BE2C (cell line): ENCODE measurements at regions not wholly inside any gene's neighbourhood (a gene's known extent, or its start where the extent isn't known, plus 50 kb on each side); places are given as distances from the start of the nearest gene placed in this dataset.

Experiments
- DNase-seq: peaks from one replicate; pipeline ENCODE4 v3.0.0-alpha.2; 2020
- H3K27me3 ChIP-seq: fragments of 250-450 bp; sonication (Bioruptor Pico); 2 replicates; pipeline ENCODE4 v1.5.1; 2020; ENCODE audit warnings: mild to moderate bottlenecking
- H3K36me3 ChIP-seq: fragments of 250-450 bp; sonication (Bioruptor Pico); 2 replicates; pipeline ENCODE4 v1.5.1; 2020; ENCODE audit warnings: mild to moderate bottlenecking
- H3K4me1 ChIP-seq: fragments of 250-450 bp; sonication (Bioruptor Pico); 2 replicates; pipeline ENCODE4 v1.5.1; 2020
- H3K4me3 ChIP-seq: 2 replicates; pipeline ENCODE4 v1.5.1; 2011; ENCODE audit warnings: low read depth, low read length
- H3K9me3 ChIP-seq: fragments of 250-450 bp; sonication (Bioruptor Pico); 2 replicates; pipeline ENCODE4 v1.5.1; 2020
- TF ChIP-seq, protein P1 (sequence below): IDR thresholded peaks from 2 replicates; pipeline ENCODE4 v1.5.1; 2012; ENCODE audit warnings: mild to moderate bottlenecking, low read depth, low read length

DNA sequence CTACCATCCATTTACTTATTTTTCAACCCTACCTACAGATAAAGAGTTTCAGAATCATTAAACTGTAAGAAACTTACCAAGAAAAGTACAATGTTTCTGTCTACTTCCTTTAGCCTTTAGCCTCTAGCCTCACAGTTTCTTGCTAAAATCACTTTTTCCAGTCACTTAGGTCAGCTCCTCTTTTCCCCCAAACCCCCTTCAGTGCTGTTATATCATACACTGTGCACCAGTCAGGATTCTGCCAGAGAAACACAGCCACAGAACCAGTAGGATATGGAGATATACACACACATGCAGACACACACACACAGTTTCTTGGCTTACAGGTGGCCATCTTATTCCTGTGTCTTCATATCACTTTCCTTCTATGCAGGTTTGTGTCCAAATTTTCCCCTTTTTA, 139.9 kb upstream of the LIPC start:
- Histone ChIP-seq H3K4me3 (no peak overlapping the region), H3K4me1 (no peaks in the 10 kb centered on the region), H3K36me3 (no peaks in the 10 kb centered on the region), H3K27me3 (no peaks in the 10 kb centered on the region), H3K9me3 (no peaks in the 10 kb centered on the region)
- DNase-seq, result no peak
- TF ChIP-seq, protein P1, sequence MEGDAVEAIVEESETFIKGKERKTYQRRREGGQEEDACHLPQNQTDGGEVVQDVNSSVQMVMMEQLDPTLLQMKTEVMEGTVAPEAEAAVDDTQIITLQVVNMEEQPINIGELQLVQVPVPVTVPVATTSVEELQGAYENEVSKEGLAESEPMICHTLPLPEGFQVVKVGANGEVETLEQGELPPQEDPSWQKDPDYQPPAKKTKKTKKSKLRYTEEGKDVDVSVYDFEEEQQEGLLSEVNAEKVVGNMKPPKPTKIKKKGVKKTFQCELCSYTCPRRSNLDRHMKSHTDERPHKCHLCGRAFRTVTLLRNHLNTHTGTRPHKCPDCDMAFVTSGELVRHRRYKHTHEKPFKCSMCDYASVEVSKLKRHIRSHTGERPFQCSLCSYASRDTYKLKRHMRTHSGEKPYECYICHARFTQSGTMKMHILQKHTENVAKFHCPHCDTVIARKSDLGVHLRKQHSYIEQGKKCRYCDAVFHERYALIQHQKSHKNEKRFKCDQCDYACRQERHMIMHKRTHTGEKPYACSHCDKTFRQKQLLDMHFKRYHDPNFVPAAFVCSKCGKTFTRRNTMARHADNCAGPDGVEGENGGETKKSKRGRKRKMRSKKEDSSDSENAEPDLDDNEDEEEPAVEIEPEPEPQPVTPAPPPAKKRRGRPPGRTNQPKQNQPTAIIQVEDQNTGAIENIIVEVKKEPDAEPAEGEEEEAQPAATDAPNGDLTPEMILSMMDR, result no peak

DNA sequence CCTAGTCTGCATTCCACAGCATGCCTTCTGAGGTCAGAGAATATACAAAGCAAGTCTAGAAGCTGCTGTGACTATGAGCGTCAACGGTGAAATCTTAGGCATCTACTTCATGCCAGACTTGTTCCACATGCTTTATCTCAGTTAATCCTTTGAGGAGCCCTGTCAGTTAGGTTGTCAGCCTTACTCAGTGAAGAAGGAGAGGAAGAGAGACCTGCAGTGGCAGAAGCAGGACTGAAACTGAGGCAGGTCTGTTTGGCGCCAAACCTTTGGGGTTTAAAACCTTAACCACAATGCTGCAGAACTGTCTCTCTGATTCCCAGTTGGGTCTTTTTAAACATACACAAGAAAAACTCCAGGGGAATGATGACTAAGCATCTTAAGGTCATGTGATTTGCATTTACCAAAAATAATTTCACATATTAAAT, 139.0 kb upstream of the LIPC start:
- TF ChIP-seq, protein P1, result no peak

DNA sequence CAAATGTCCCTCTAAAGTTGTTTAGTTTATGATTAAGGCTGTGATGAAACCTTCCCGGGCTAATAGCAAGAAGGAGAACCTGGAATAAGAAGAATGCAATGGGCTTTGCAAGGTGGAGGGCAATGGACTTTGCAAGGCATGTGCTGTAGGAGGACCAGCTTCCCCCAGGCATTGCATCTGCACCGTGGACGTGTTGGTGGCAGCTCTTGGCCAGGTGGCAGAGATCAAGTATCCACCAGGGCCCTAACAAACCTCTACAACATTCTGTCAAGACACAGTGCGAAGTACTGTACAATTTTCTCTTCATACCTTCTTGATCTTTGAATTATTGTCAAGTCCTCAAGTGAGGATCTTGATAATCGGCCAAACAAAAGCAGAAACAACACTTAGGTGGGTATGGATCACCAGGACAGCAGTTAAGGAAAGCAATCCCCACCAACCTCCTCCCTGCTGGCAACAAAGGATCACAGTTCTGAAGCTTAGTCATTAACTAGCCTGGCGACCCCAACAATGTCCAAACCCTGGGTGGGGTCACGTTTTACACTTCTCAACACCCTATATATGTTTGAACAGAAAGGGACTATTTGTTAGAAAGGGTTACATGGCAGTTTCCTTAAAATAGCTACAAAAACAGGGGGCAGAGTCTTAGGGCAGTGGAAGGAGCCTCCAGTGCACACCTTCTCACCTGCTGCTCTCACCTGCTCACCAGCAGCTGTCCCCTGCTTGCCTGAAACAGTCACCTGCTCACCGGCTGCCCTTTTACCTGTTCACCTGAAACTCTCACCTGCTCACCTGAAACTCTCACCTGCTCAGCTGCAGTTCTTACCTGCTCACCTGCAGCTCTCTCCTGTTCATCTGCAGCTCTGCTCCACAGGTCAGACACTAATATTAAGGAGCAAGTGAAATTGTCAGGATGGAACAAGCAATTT, 137.9 kb upstream of the LIPC start:
- no peaks in the 10 kb centered on the region for H3K36me3 ChIP-seq
- DNase-seq, result no peak
- H3K4me3 ChIP-seq, result no peak overlapping the region
- no peaks in the 10 kb centered on the region for H3K9me3 ChIP-seq
- H3K27me3 ChIP-seq, result no peaks in the 10 kb centered on the region
- TF ChIP-seq, protein P1, result no peak
- no peaks in the 10 kb centered on the region for H3K4me1 ChIP-seq

More for the DNA sequence above, 139.0 kb upstream of the LIPC start:
- Histone ChIP-seq H3K9me3 (no peaks in the 10 kb centered on the region), H3K4me1 (no peaks in the 10 kb centered on the region), H3K27me3 (no peaks in the 10 kb centered on the region), H3K36me3 (no peaks in the 10 kb centered on the region), H3K4me3 (no peak overlapping the region)
- no peak for DNase-seq

DNA sequence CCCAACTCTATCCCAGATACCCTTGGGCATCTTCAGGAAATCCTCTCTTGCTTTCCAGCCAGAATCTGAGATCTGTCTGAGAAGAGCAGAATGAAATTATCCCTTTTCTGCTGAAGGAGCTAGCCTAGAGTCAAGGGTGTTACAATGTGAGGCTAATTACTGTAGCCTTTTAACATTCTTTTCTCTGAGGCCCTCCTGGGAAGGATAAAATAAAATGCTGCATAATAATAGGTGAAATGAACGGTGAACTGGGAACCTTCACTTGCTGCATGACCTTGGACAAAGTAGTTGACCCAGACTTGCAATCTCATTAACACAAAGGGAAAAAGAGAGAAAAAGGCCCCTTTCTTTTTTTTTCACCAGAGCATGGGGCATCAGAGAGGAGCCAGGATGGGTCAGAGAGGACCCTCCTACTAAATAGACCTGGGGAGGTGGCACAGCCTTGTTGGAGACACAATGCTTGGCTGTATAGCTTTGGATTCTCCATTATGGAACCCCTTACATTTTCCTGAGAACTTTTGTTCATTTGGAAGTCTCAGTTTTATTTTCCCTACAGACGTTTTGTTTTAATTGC, 137.0 kb upstream of the LIPC start:
- no peak for DNase-seq
- Histone ChIP-seq H3K27me3 (no peaks in the 10 kb centered on the region), H3K4me3 (no peak overlapping the region), H3K9me3 (no peaks in the 10 kb centered on the region), H3K4me1 (no peaks in the 10 kb centered on the region), H3K36me3 (no peaks in the 10 kb centered on the region)
- TF ChIP-seq, protein P1, result no peak

DNA sequence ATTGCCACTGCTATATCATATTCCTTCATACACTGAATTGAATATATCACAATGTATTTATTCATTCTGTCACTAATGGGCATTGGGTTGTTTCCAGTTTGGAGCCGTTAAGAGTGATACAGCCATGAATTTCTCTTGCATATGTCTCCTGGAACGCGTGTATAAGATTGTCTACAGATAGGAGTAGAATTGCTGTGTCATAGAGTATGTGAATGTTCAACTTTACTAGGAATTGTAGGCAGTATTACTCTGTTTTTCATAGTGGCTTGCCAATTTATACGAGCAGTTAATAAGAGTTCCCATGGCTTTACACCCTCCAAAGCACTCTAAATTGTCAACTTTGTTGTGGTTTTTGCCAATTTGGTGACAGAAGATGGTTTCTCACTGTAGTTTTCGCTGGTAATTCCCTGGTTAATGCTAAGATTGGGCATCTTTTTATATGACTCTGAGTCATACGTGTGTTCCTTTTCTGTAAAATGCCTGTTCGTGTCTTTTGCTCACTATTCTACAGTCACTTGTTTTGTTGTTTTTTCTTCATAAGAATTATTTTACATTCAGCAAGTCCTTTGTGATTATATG, 136.1 kb upstream of the LIPC start:
- TF ChIP-seq, protein P1, result no peak

More for the DNA sequence above, 136.1 kb upstream of the LIPC start:
- H3K4me1 ChIP-seq, result no peaks in the 10 kb centered on the region
- H3K4me3 ChIP-seq, result no peak overlapping the region
- no peak for DNase-seq
- H3K9me3 ChIP-seq, result no peaks in the 10 kb centered on the region
- H3K36me3 ChIP-seq, result no peaks in the 10 kb centered on the region
- H3K27me3 ChIP-seq, result no peaks in the 10 kb centered on the region
